ENCODE measurements at regions not wholly inside any gene's neighbourhood (a gene's known extent, or its start where the extent isn't known, plus 50 kb on each side); places are given as distances from the start of the nearest gene placed in this dataset.

- TF ChIP-seq CTCF (IDR thresholded peaks at IDR 0.05) (no peak), POLR2A (IDR thresholded peaks at IDR 0.05) (no peak)
Observed at GRCh38 chr11:25441421-25441820, 890.5 kb upstream of the ANO3 start.

Data from adrenal gland (tissue), 5 donors.